ENCODE measurements at regions not wholly inside any gene's neighbourhood (a gene's known extent, or its start where the extent isn't known, plus 50 kb on each side); places are given as distances from the start of the nearest gene placed in this dataset.
"Not testable (repeated sequence)": the region's sequence is repeated elsewhere in the genome, so short reads cannot be mapped to it uniquely, and the experiment has no call there.

GRCh38 chr3:84277562-84278224 is 681.1 kb upstream of the CADM2 start:
- DNase-seq = no peak

GRCh38 chr3:84292128-84292527 is 666.7 kb upstream of the CADM2 start:
- DNase-seq = no peak

GRCh38 chr3:84299329-84299728 is 659.5 kb upstream of the CADM2 start:
- DNase-seq = no peak

GRCh38 chr3:84304214-84304613 is 654.6 kb upstream of the CADM2 start:
- DNase-seq = no peak

- DNase-seq = no peak
These were observed 651.5 kb upstream of the CADM2 start for GRCh38 chr3:84307339-84307738.

GRCh38 chr3:84308379-84308778 is 650.4 kb upstream of the CADM2 start:
- DNase-seq = no peak

GRCh38 chr3:84318273-84318809 is 640.4 kb upstream of the CADM2 start:
- DNase-seq = no peak

- DNase-seq = not testable (repeated sequence)
These were observed 593.1 kb upstream of the CADM2 start for GRCh38 chr3:84365563-84366278.

Measured in NCI-H1105 treated with DMSO at 0.1 percent for 48 hours (cell line).